Nucleus accumbens (tissue), 56 donors: ENCODE measurements at regions not wholly inside any gene's neighbourhood (a gene's known extent, or its start where the extent isn't known, plus 50 kb on each side); places are given as distances from the start of the nearest gene placed in this dataset.

ENCODE experiments used
- DNase-seq, 56 donors: peaks; one replicate each; lab custom pipeline; 2025; lab: John Stamatoyannopoulos, UW

- DNase-seq, result no peak
Observed at GRCh38 chr14:62130441-62130840, 368.2 kb downstream of the SNAPC1 start.

GRCh38 chr14:62133776-62134550 lies 371.7 kb downstream of the SNAPC1 start:
- DNase-seq, result no peak

GRCh38 chr14:62138593-62138992 lies 376.4 kb downstream of the SNAPC1 start:
- DNase-seq, result no peak

- DNase-seq, result no peak
Observed at GRCh38 chr14:62141139-62141538, 378.9 kb downstream of the SNAPC1 start.

GRCh38 chr14:62143245-62143644 lies 381.0 kb downstream of the SNAPC1 start:
- no peak for DNase-seq

- no peak for DNase-seq
Observed at GRCh38 chr14:62144863-62145262, 382.6 kb downstream of the SNAPC1 start.

GRCh38 chr14:62146030-62146429 lies 383.8 kb downstream of the SNAPC1 start:
- DNase-seq, result no peak

GRCh38 chr14:62156052-62156451 lies 393.8 kb downstream of the SNAPC1 start:
- no peak for DNase-seq

GRCh38 chr14:62158779-62159178 lies 396.6 kb downstream of the SNAPC1 start:
- no peak for DNase-seq

GRCh38 chr14:62159314-62159713 lies 397.1 kb downstream of the SNAPC1 start:
- DNase-seq, result no peak

GRCh38 chr14:62162998-62163589 lies 400.9 kb downstream of the SNAPC1 start:
- DNase-seq, result peak in 14 of 56 donors; percentile 0 to 46 (median 4)

- DNase-seq, result no peak
Observed at GRCh38 chr14:62168564-62169155, 406.4 kb downstream of the SNAPC1 start.

GRCh38 chr14:62179367-62180018 lies 417.3 kb downstream of the SNAPC1 start:
- DNase-seq, result peak in 32 of 56 donors; percentile 1 to 68 (median 21)

GRCh38 chr14:62181591-62181990 lies 419.4 kb downstream of the SNAPC1 start:
- DNase-seq, result no peak

GRCh38 chr14:62185078-62185477 lies 422.9 kb downstream of the SNAPC1 start:
- no peak for DNase-seq

- DNase-seq, result no peak
Observed at GRCh38 chr14:62187265-62187664, 425.0 kb downstream of the SNAPC1 start.

- DNase-seq, result no peak
Observed at GRCh38 chr14:62189698-62190097, 427.5 kb downstream of the SNAPC1 start.

GRCh38 chr14:62206456-62206855 lies 444.2 kb downstream of the SNAPC1 start:
- DNase-seq, result no peak

- no peak for DNase-seq
Observed at GRCh38 chr14:62209287-62209899, 447.2 kb downstream of the SNAPC1 start.

GRCh38 chr14:62213516-62213915 lies 451.3 kb downstream of the SNAPC1 start:
- no peak for DNase-seq

GRCh38 chr14:62216121-62216520 lies 453.9 kb downstream of the SNAPC1 start:
- no peak for DNase-seq
